ENCODE measurements at regions not wholly inside any gene's neighbourhood (a gene's known extent, or its start where the extent isn't known, plus 50 kb on each side); places are given as distances from the start of the nearest gene placed in this dataset.

DNA sequence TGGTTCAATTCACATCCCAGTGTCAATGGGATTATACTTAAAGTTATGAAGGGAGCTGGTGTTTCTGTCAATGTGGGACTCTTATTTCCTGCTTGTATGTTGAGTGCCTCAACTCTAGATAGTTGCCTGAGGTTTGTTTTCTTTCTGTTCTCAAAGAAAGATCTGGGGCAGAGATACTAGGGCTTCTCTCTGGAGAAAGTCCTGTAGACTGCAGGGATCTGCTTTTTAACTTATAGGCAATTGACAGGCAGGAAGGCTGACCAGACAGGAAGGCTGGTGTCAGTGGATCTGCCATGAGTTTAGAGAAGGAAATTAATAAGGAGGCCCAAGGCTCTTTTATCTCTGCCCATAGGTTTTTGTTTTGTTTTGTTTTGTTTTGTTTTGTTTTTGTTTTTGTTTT is 64.0 kb upstream of the PRKX start:
- Histone ChIP-seq H3K4me3 (no peak overlapping the region), H3K4me1 (no peaks in the 10 kb centered on the region), H3K27me3 (no peaks in the 10 kb centered on the region)

GRCh38 chrX:3771766-3772165 is 58.3 kb upstream of the PRKX start:
- no peak overlapping the region for H3K27ac ChIP-seq
- DNase-seq: no peak
- no peak overlapping the region for H3K4me3 ChIP-seq
- no peaks in the 10 kb centered on the region for H3K9me3 ChIP-seq
- no peaks in the 10 kb centered on the region for H3K4me1 ChIP-seq
- H3K36me3 ChIP-seq: no peaks in the 10 kb centered on the region
- H3K27me3 ChIP-seq: no peaks in the 10 kb centered on the region
- TF ChIP-seq POLR2A (IDR thresholded peaks at IDR 0.05) (no peak), CTCF (IDR thresholded peaks at IDR 0.05) (no peak)

More for the DNA sequence above, 64.0 kb upstream of the PRKX start:
- no peak for DNase-seq
- Histone ChIP-seq H3K27ac (no peak overlapping the region), H3K36me3 (no peaks in the 10 kb centered on the region), H3K9me3 (no peaks in the 10 kb centered on the region)
- TF ChIP-seq POLR2A (IDR thresholded peaks at IDR 0.05) (no peak), CTCF (IDR thresholded peaks at IDR 0.05) (no peak)

- no peak overlapping the region for H3K27ac ChIP-seq
- no peak for DNase-seq
- H3K27me3 ChIP-seq: no peaks in the 10 kb centered on the region
- no peaks in the 10 kb centered on the region for H3K9me3 ChIP-seq
- H3K36me3 ChIP-seq: no peaks in the 10 kb centered on the region
- H3K4me1 ChIP-seq: no peaks in the 10 kb centered on the region
- H3K4me3 ChIP-seq: no peak overlapping the region
- TF ChIP-seq POLR2A (IDR thresholded peaks at IDR 0.05) (no peak), CTCF (IDR thresholded peaks at IDR 0.05) (no peak)
These were observed 55.4 kb upstream of the PRKX start for GRCh38 chrX:3768881-3769280.

Small RNAs in the stretch of these regions (small RNA-seq; reads per million reads assigned to genes)
- gene RF00401: 0 reads per million in 2 donors

All from Peyer's patch (tissue), 4 donors.